ENCODE measurements at regions not wholly inside any gene's neighbourhood (a gene's known extent, or its start where the extent isn't known, plus 50 kb on each side); places are given as distances from the start of the nearest gene placed in this dataset.

DNA sequence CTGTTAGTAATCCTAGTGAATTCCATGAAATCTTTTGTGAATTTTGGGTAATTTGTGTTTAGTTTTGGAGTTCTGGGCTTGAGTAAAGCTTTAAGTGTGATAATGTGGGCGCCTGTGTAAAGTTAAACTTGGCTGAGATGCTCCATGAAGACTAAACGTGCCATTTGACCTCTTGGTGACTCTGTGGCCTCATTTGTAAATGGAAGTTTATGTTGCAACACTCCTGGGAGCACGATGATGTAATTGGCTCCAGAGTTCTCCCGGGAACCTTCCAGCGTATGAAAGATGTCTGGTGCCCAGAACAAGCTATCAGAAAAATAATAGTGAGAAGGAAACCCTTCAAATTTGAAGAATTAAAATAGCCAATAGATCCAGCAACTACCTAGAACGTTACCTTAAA is 981.2 kb downstream of the TLE4 start:
- TF ChIP-seq CTCF (conservative IDR thresholded peaks at IDR 0.05), result no peak
- no peak for TF ChIP-seq ZFX (IDR thresholded peaks at IDR 0.05)

All from C4-2B (cell line).